SK-N-MC (cell line): ENCODE measurements at regions not wholly inside any gene's neighbourhood (a gene's known extent, or its start where the extent isn't known, plus 50 kb on each side); places are given as distances from the start of the nearest gene placed in this dataset.

Experiments used
- EZH2 ChIP-seq: fragments of 200-600 bp; sonication (generic); IDR thresholded peaks from one replicate; pipeline ENCODE4 v1.6.1; 2017; ENCODE audit warnings: antibody characterized with exemption
- FOXP2 ChIP-seq: optimal IDR thresholded peaks from 2 replicates; pipeline ENCODE3; 2011; ENCODE audit warnings: mild to moderate bottlenecking, moderate library complexity; ENCODE audit not compliant: insufficient read depth; ENCODE audit errors: extremely low read length, control extremely low read depth
- POLR2AphosphoS5 ChIP-seq: IDR thresholded peaks from 2 replicates; pipeline ENCODE4 v1.6.1; 2012; ENCODE audit warnings: mild to moderate bottlenecking, low read depth, low read length, borderline replicate concordance

DNA sequence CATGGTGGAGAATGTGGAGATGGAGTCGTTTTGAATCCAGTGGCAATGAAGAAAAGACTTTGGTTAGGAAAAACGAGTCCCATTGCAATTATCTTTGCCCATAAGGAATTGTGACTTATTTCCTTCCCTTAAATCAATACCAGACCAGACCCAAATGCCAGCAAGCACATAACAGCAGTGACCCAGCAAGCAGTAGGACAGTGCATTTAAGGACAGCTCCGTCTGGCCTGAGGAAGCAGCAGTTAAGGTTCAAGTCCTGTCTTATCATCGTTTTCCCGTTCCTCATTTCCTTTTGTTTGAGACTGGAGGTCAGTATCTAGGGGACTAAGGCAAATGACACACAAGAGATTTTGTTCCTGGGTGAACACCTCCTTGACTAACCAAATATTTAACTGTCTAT, 74.6 kb upstream of the FAM20A start:
- TF ChIP-seq FOXP2 (no peak), EZH2 (no peak), POLR2AphosphoS5 (no peak)
